ENCODE measurements at regions not wholly inside any gene's neighbourhood (a gene's known extent, or its start where the extent isn't known, plus 50 kb on each side); places are given as distances from the start of the nearest gene placed in this dataset.

GRCh38 chr2:226559536-226559935 is 240.1 kb downstream of the IRS1 start:
- no peak for TF ChIP-seq SP1 (IDR thresholded peaks at IDR 0.05)
- TF ChIP-seq ZBTB33 (IDR thresholded peaks at IDR 0.05) = no peak
- no peak for TF ChIP-seq CTCF (IDR thresholded peaks at IDR 0.05; ENCODE audit: low read depth, low read length, missing input control)
- no peak for TF ChIP-seq JUND (IDR thresholded peaks at IDR 0.05)
- no peak for TF ChIP-seq FOXA2 (IDR thresholded peaks at IDR 0.05)
- TF ChIP-seq, protein P1, sequence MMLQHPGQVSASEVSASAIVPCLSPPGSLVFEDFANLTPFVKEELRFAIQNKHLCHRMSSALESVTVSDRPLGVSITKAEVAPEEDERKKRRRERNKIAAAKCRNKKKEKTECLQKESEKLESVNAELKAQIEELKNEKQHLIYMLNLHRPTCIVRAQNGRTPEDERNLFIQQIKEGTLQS (IDR thresholded peaks at IDR 0.05) = no peak
- no peak for TF ChIP-seq TAF1 (conservative IDR thresholded peaks at IDR 0.05)
- no peak for TF ChIP-seq RAD21 (IDR thresholded peaks at IDR 0.05)
- no peak for TF ChIP-seq MAX (IDR thresholded peaks at IDR 0.05)
- no peak for TF ChIP-seq FOXA1 (IDR thresholded peaks at IDR 0.05)
- TF ChIP-seq REST (IDR thresholded peaks at IDR 0.05) = no peak

Measured in liver (tissue), 3 donors.